DMS 273 (cell line): ENCODE measurements at regions not wholly inside any gene's neighbourhood (a gene's known extent, or its start where the extent isn't known, plus 50 kb on each side); places are given as distances from the start of the nearest gene placed in this dataset.
"Not testable (repeated sequence)": the region's sequence is repeated elsewhere in the genome, so short reads cannot be mapped to it uniquely, and the experiment has no call there.

Experiments
- DNase-seq: peaks from one replicate; lab custom pipeline; 2025; ENCODE audit not compliant: unreplicated experiment; lab: John Stamatoyannopoulos, UW

- not testable (repeated sequence) for DNase-seq
Measured at GRCh38 chr1:143845193-143845592, 126.6 kb downstream of the FAM72C start.

- not testable (repeated sequence) for DNase-seq
Measured at GRCh38 chr1:143842058-143842457, 129.7 kb downstream of the FAM72C start.

GRCh38 chr1:143839182-143839581 is 132.6 kb downstream of the FAM72C start:
- DNase-seq = not testable (repeated sequence)

- DNase-seq = not testable (repeated sequence)
Measured at GRCh38 chr1:143838598-143838929, 133.2 kb downstream of the FAM72C start.

GRCh38 chr1:143837924-143838597 is 133.7 kb downstream of the FAM72C start:
- DNase-seq = not testable (repeated sequence)

- DNase-seq = not testable (repeated sequence)
Measured at GRCh38 chr1:143833376-143833775, 138.4 kb downstream of the FAM72C start.

- not testable (repeated sequence) for DNase-seq
Measured at GRCh38 chr1:143832379-143832716, 139.4 kb downstream of the FAM72C start.

GRCh38 chr1:143831479-143832378 is 140.1 kb downstream of the FAM72C start:
- not testable (repeated sequence) for DNase-seq

GRCh38 chr1:143826162-143826561 is 145.6 kb downstream of the FAM72C start:
- not testable (repeated sequence) for DNase-seq

- DNase-seq = not testable (repeated sequence)
Measured at GRCh38 chr1:143824266-143824665, 147.5 kb downstream of the FAM72C start.

GRCh38 chr1:143820058-143820457 is 151.7 kb downstream of the FAM72C start:
- DNase-seq = not testable (repeated sequence)

- not testable (repeated sequence) for DNase-seq
Measured at GRCh38 chr1:143816369-143816768, 155.4 kb downstream of the FAM72C start.

- DNase-seq = not testable (repeated sequence)
Measured at GRCh38 chr1:143805374-143805773, 166.4 kb downstream of the FAM72C start.

- DNase-seq = not testable (repeated sequence)
Measured at GRCh38 chr1:143804707-143805356, 167.0 kb downstream of the FAM72C start.

GRCh38 chr1:143803927-143804411 is 167.8 kb downstream of the FAM72C start:
- not testable (repeated sequence) for DNase-seq

- not testable (repeated sequence) for DNase-seq
Measured at GRCh38 chr1:143803095-143803494, 168.7 kb downstream of the FAM72C start.

- not testable (repeated sequence) for DNase-seq
Measured at GRCh38 chr1:143799568-143800187, 172.1 kb downstream of the FAM72C start.

- DNase-seq = not testable (repeated sequence)
Measured at GRCh38 chr1:143796369-143796768, 175.4 kb downstream of the FAM72C start.

GRCh38 chr1:143792047-143792937 is 179.5 kb downstream of the FAM72C start:
- DNase-seq = not testable (repeated sequence)

- not testable (repeated sequence) for DNase-seq
Measured at GRCh38 chr1:143786381-143786780, 185.4 kb downstream of the FAM72C start.
